HL-60 (cell line): ENCODE measurements at regions not wholly inside any gene's neighbourhood (a gene's known extent, or its start where the extent isn't known, plus 50 kb on each side); places are given as distances from the start of the nearest gene placed in this dataset.

Experiments
- DNase-seq, 2 experiments: peaks; one replicate each; pipeline ENCODE4 v3.0.0-alpha.2; 2010 to 2020; ENCODE audit warnings: low read depth in 1 of 2, low spot score in 1 of 2
- H3K27ac ChIP-seq: fragments of 250-450 bp; sonication (Bioruptor Pico); replicated peaks from 2 replicates; pipeline ENCODE4 v1.5.1; 2020; ENCODE audit warnings: mild to moderate bottlenecking, moderate library complexity
- H3K27me3 ChIP-seq: fragments of 250-450 bp; sonication (Bioruptor Pico); 2 replicates; pipeline ENCODE4 v1.5.1; 2021; ENCODE audit warnings: mild to moderate bottlenecking, moderate library complexity; ENCODE audit not compliant: insufficient read depth, poor library complexity, severe bottlenecking
- H3K4me3 ChIP-seq: replicated peaks from 2 replicates; pipeline ENCODE4 v1.5.1; 2011; ENCODE audit warnings: mild to moderate bottlenecking, control low read depth, low read length; ENCODE audit not compliant: insufficient read depth
- GABPA ChIP-seq: IDR thresholded peaks from 2 replicates; pipeline ENCODE4 v1.6.1; 2012; ENCODE audit warnings: low read depth
- POLR2AphosphoS5 ChIP-seq: IDR thresholded peaks from 2 replicates; pipeline ENCODE4 v1.6.1; 2012; ENCODE audit warnings: low read depth
- REST ChIP-seq: IDR thresholded peaks from 2 replicates; pipeline ENCODE4 v1.6.1; 2012; ENCODE audit warnings: low read depth; ENCODE audit not compliant: insufficient replicate concordance
- SPI1 ChIP-seq: IDR thresholded peaks from 2 replicates; pipeline ENCODE4 v1.6.1; 2012; ENCODE audit warnings: low read depth, mild to moderate bottlenecking, borderline replicate concordance
- TF ChIP-seq, protein P1 (sequence below): IDR thresholded peaks from one replicate; pipeline ENCODE4 v1.5.1; 2011; ENCODE audit warnings: low read length, control low read depth, inconsistent platforms; ENCODE audit not compliant: insufficient read depth

DNA sequence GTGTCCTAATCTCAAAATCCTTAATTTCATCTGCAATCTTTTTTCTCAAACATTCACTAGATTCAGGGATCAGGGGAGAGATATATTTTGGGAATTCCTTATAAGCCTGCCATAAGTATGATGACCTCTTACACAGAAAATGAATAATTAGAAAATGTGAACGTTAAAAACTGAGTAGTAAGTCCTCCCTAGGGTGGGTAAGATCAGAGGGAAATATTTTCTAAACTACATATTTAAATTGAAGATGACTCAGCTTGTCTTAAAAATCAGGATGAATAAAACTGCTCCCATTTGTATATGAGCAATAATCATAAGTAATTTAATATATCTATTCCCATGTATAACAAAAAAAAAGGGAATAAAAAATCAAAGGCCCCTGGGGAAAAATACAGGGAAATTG is 935.5 kb downstream of the TMTC2 start:
- Histone ChIP-seq H3K27ac (no peak overlapping the region), H3K27me3 (no peaks in the 10 kb centered on the region), H3K4me3 (no peak overlapping the region)
- TF ChIP-seq SPI1 (no peak), REST (no peak), POLR2AphosphoS5 (no peak), GABPA (no peak)
- TF ChIP-seq, protein P1, sequence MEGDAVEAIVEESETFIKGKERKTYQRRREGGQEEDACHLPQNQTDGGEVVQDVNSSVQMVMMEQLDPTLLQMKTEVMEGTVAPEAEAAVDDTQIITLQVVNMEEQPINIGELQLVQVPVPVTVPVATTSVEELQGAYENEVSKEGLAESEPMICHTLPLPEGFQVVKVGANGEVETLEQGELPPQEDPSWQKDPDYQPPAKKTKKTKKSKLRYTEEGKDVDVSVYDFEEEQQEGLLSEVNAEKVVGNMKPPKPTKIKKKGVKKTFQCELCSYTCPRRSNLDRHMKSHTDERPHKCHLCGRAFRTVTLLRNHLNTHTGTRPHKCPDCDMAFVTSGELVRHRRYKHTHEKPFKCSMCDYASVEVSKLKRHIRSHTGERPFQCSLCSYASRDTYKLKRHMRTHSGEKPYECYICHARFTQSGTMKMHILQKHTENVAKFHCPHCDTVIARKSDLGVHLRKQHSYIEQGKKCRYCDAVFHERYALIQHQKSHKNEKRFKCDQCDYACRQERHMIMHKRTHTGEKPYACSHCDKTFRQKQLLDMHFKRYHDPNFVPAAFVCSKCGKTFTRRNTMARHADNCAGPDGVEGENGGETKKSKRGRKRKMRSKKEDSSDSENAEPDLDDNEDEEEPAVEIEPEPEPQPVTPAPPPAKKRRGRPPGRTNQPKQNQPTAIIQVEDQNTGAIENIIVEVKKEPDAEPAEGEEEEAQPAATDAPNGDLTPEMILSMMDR, result no peak
- no peak for DNase-seq

DNA sequence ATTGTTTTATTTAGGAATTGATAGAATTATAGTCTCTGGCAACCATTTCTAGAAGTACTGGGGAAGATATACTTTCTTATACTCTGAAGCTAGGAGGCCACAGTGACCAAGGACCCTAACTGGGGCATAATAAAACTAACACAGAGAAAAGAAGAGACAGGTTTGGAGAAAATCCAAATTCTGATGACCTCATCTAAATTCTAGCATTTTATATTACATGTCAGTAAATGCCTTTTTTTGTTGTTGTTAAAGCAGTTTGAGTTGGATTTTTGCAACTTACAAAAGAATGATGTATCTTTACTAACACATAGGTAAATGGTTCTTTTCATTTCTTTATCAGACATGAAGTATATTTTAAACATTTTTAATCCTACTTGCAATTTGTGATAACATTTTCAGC is 933.3 kb downstream of the TMTC2 start:
- H3K27ac ChIP-seq, result no peak overlapping the region
- no peak for DNase-seq
- no peaks in the 10 kb centered on the region for H3K27me3 ChIP-seq
- TF ChIP-seq GABPA (no peak), POLR2AphosphoS5 (no peak), SPI1 (no peak)
- H3K4me3 ChIP-seq, result no peak overlapping the region

DNA sequence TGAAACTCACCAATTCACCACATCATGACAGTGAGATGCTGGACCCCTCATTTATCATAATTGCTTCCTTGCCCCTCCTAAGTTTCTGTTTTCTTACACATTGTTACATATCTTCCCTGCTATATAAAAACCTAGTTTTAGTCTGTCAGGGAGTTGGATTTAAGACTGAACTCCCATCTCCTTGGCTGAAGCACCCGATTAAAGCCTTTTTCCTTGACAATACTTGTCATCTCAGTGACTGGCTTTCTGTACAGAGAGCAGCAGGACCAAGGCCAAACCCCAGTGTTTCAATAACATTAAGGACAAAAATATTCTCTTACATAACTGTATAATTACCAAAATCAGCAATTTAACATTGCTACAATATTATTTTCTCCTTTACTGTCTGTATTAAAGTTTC is 928.4 kb downstream of the TMTC2 start:
- DNase-seq, result no peak
- no peak overlapping the region for H3K27ac ChIP-seq
- TF ChIP-seq, protein P1, result no peak
- TF ChIP-seq POLR2AphosphoS5 (no peak), REST (no peak), SPI1 (no peak), GABPA (no peak)
- no peak overlapping the region for H3K4me3 ChIP-seq
- no peaks in the 10 kb centered on the region for H3K27me3 ChIP-seq

GRCh38 chr12:83613586-83614110 is 926.9 kb downstream of the TMTC2 start:
- Histone ChIP-seq H3K27me3 (no peaks in the 10 kb centered on the region), H3K27ac (no peak overlapping the region), H3K4me3 (no peak overlapping the region)
- TF ChIP-seq REST, result no peak
- no peak for TF ChIP-seq GABPA
- TF ChIP-seq SPI1, result no peak
- no peak for TF ChIP-seq POLR2AphosphoS5
- TF ChIP-seq, protein P1, result no peak
- DNase-seq, result no peak
